DOHH2 (cell line): ENCODE measurements at regions not wholly inside any gene's neighbourhood (a gene's known extent, or its start where the extent isn't known, plus 50 kb on each side); places are given as distances from the start of the nearest gene placed in this dataset.

Experiments used
- EZH2phosphoT487 ChIP-seq: fragments of 200-600 bp; sonication (generic); IDR thresholded peaks from 2 replicates; pipeline ENCODE4 v1.6.1; 2017; ENCODE audit warnings: borderline replicate concordance, mild to moderate bottlenecking, antibody characterized with exemption, low read length, moderate library complexity, mixed read lengths
- TF ChIP-seq, protein P1 (sequence below): fragments of 200-600 bp; sonication (generic); IDR thresholded peaks from one replicate; pipeline ENCODE4 v1.5.1; 2014; ENCODE audit warnings: antibody characterized with exemption, mild to moderate bottlenecking, low read depth, low read length; ENCODE audit not compliant: poor library complexity, severe bottlenecking

DNA sequence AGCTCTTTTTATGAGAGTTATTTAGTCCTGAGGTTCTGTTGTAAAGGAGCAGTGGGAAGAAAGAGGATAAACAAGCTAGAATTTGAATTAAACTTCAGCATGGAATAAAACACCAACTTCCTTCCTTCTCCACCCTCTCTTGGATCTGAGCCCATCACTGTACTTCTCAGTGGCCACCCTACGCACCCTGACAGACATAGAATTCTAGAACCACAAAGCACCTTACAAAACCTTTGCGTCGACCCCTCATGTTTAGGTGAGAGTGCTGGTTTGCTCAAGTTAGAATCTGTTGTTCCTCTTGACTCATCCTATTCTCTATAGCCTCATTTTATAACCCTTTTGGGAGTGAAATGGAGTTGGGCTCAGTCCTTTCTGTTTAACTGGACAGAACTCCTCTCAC, 84.6 kb upstream of the RPL34 start:
- TF ChIP-seq, protein P1, sequence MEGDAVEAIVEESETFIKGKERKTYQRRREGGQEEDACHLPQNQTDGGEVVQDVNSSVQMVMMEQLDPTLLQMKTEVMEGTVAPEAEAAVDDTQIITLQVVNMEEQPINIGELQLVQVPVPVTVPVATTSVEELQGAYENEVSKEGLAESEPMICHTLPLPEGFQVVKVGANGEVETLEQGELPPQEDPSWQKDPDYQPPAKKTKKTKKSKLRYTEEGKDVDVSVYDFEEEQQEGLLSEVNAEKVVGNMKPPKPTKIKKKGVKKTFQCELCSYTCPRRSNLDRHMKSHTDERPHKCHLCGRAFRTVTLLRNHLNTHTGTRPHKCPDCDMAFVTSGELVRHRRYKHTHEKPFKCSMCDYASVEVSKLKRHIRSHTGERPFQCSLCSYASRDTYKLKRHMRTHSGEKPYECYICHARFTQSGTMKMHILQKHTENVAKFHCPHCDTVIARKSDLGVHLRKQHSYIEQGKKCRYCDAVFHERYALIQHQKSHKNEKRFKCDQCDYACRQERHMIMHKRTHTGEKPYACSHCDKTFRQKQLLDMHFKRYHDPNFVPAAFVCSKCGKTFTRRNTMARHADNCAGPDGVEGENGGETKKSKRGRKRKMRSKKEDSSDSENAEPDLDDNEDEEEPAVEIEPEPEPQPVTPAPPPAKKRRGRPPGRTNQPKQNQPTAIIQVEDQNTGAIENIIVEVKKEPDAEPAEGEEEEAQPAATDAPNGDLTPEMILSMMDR = no peak
- TF ChIP-seq EZH2phosphoT487 = no peak
